ENCODE measurements at regions not wholly inside any gene's neighbourhood (a gene's known extent, or its start where the extent isn't known, plus 50 kb on each side); places are given as distances from the start of the nearest gene placed in this dataset.

- H3K9me3 ChIP-seq (ENCODE audit: low read depth), result peaks cover 8% of the 10 kb centered on the region
- no peak overlapping the region for H3K4me3 ChIP-seq
- H3K79me2 ChIP-seq (ENCODE audit: insufficient read depth), result no peaks in the 10 kb centered on the region
- no peaks in the 10 kb centered on the region for H3K4me1 ChIP-seq (ENCODE audit: insufficient read depth)
- no peak overlapping the region for H3K27ac ChIP-seq
- no peaks in the 10 kb centered on the region for H3K27me3 ChIP-seq (replicated peaks; ENCODE audit: insufficient read depth)
- no peak overlapping the region for H3K9ac ChIP-seq
- no peak overlapping the region for H3K4me2 ChIP-seq (ENCODE audit: unreplicated experiment)
- H3K9me2 ChIP-seq (ENCODE audit: insufficient read depth), result no peaks in the 10 kb centered on the region
- 65 to 70% methylated on average over 1 of the region's 1 CpG for WGBS, 2 experiments (ENCODE audit: low coverage in 1 of 2, low lambda C conversion rate in 2 of 2, missing lambda C conversion rate in 2 of 2)
- no peaks in the 10 kb centered on the region for H3K36me3 ChIP-seq (ENCODE audit: low read depth)
- H4K20me1 ChIP-seq (ENCODE audit: insufficient read depth), result no peaks in the 10 kb centered on the region
- in situ Hi-C loops (cut with MboI), result no loop called here
- no peak overlapping the region for H2AFZ ChIP-seq
- no peak for TF ChIP-seq EZH2 (IDR thresholded peaks at IDR 0.05; ENCODE audit: insufficient read depth, poor library complexity, severe bottlenecking)
- TF ChIP-seq EZH2phosphoT487 (IDR thresholded peaks at IDR 0.05; ENCODE audit: insufficient read depth, low read depth), result no peak
- no peaks in the 10 kb centered on the region for H3F3A ChIP-seq (ENCODE audit: insufficient read depth)
- DNase-seq, result no peak
Observed at GRCh38 chr21:23480591-23481270, 2126.6 kb downstream of the MRPL39 start.

- in situ Hi-C loops (cut with MboI), result no loop called here
- no peak for TF ChIP-seq EZH2 (IDR thresholded peaks at IDR 0.05; ENCODE audit: insufficient read depth, poor library complexity, severe bottlenecking)
- TF ChIP-seq EZH2phosphoT487 (IDR thresholded peaks at IDR 0.05; ENCODE audit: insufficient read depth, low read depth), result no peak
- no peak overlapping the region for H3K4me3 ChIP-seq
- no peak overlapping the region for H3K4me2 ChIP-seq (ENCODE audit: unreplicated experiment)
- H3K79me2 ChIP-seq (ENCODE audit: insufficient read depth), result no peaks in the 10 kb centered on the region
- H3K9me2 ChIP-seq (ENCODE audit: insufficient read depth), result no peaks in the 10 kb centered on the region
- no peaks in the 10 kb centered on the region for H3K4me1 ChIP-seq (ENCODE audit: insufficient read depth)
- no peak overlapping the region for H2AFZ ChIP-seq
- H3K27me3 ChIP-seq (replicated peaks; ENCODE audit: insufficient read depth), result no peaks in the 10 kb centered on the region
- no peak for DNase-seq
- H3K27ac ChIP-seq, result no peak overlapping the region
- peaks cover 8% of the 10 kb centered on the region for H3K9me3 ChIP-seq (ENCODE audit: low read depth)
- no peaks in the 10 kb centered on the region for H4K20me1 ChIP-seq (ENCODE audit: insufficient read depth)
- H3F3A ChIP-seq (ENCODE audit: insufficient read depth), result no peaks in the 10 kb centered on the region
- H3K9ac ChIP-seq, result no peak overlapping the region
- no peaks in the 10 kb centered on the region for H3K36me3 ChIP-seq (ENCODE audit: low read depth)
Observed at GRCh38 chr21:23478381-23478780, 2128.9 kb downstream of the MRPL39 start.

- H3K4me1 ChIP-seq (ENCODE audit: insufficient read depth), result no peaks in the 10 kb centered on the region
- TF ChIP-seq EZH2phosphoT487 (IDR thresholded peaks at IDR 0.05; ENCODE audit: insufficient read depth, low read depth) (no peak), EZH2 (IDR thresholded peaks at IDR 0.05; ENCODE audit: insufficient read depth, poor library complexity, severe bottlenecking) (no peak)
- no peak overlapping the region for H3K9ac ChIP-seq
- H3K4me2 ChIP-seq (ENCODE audit: unreplicated experiment), result no peak overlapping the region
- no peaks in the 10 kb centered on the region for H3K36me3 ChIP-seq (ENCODE audit: low read depth)
- H3K4me3 ChIP-seq, result no peak overlapping the region
- H3K27ac ChIP-seq, result no peak overlapping the region
- WGBS, 2 experiments (ENCODE audit: low coverage in 1 of 2, low lambda C conversion rate in 2 of 2, missing lambda C conversion rate in 2 of 2), result 38 to 39% methylated on average over 6 to 7 of the region's 7 CpGs
- H3F3A ChIP-seq (ENCODE audit: insufficient read depth), result no peaks in the 10 kb centered on the region
- no peaks in the 10 kb centered on the region for H3K27me3 ChIP-seq (replicated peaks; ENCODE audit: insufficient read depth)
- H3K9me2 ChIP-seq (ENCODE audit: insufficient read depth), result no peaks in the 10 kb centered on the region
- no peaks in the 10 kb centered on the region for H3K79me2 ChIP-seq (ENCODE audit: insufficient read depth)
- DNase-seq, result no peak
- H2AFZ ChIP-seq, result no peak overlapping the region
- no peaks in the 10 kb centered on the region for H3K9me3 ChIP-seq (ENCODE audit: low read depth)
- in situ Hi-C loops (cut with MboI), result no loop called here
- H4K20me1 ChIP-seq (ENCODE audit: insufficient read depth), result no peaks in the 10 kb centered on the region
Observed at GRCh38 chr21:23475281-23476219, 2131.7 kb downstream of the MRPL39 start.

GRCh38 chr21:23471877-23472276, 2135.4 kb downstream of the MRPL39 start:
- Histone ChIP-seq H3K27ac (no peak overlapping the region), H3K4me3 (no peak overlapping the region), H3K36me3 (ENCODE audit: low read depth) (no peaks in the 10 kb centered on the region), H3K27me3 (replicated peaks; ENCODE audit: insufficient read depth) (no peaks in the 10 kb centered on the region), H2AFZ (no peak overlapping the region), H3K4me1 (ENCODE audit: insufficient read depth) (no peaks in the 10 kb centered on the region), H3K9me3 (ENCODE audit: low read depth) (peaks cover 6% of the 10 kb centered on the region), H3K79me2 (ENCODE audit: insufficient read depth) (no peaks in the 10 kb centered on the region), H3K9ac (no peak overlapping the region), H3K9me2 (ENCODE audit: insufficient read depth) (no peaks in the 10 kb centered on the region), H3F3A (ENCODE audit: insufficient read depth) (no peaks in the 10 kb centered on the region), H4K20me1 (ENCODE audit: insufficient read depth) (no peaks in the 10 kb centered on the region), H3K4me2 (ENCODE audit: unreplicated experiment) (no peak overlapping the region)
- in situ Hi-C loops (cut with MboI), result no loop called here
- no peak for DNase-seq
- no peak for TF ChIP-seq EZH2phosphoT487 (IDR thresholded peaks at IDR 0.05; ENCODE audit: insufficient read depth, low read depth)
- TF ChIP-seq EZH2 (IDR thresholded peaks at IDR 0.05; ENCODE audit: insufficient read depth, poor library complexity, severe bottlenecking), result no peak

Measured in GM23248 (cell line).